ENCODE measurements at regions not wholly inside any gene's neighbourhood (a gene's known extent, or its start where the extent isn't known, plus 50 kb on each side); places are given as distances from the start of the nearest gene placed in this dataset.

DNA sequence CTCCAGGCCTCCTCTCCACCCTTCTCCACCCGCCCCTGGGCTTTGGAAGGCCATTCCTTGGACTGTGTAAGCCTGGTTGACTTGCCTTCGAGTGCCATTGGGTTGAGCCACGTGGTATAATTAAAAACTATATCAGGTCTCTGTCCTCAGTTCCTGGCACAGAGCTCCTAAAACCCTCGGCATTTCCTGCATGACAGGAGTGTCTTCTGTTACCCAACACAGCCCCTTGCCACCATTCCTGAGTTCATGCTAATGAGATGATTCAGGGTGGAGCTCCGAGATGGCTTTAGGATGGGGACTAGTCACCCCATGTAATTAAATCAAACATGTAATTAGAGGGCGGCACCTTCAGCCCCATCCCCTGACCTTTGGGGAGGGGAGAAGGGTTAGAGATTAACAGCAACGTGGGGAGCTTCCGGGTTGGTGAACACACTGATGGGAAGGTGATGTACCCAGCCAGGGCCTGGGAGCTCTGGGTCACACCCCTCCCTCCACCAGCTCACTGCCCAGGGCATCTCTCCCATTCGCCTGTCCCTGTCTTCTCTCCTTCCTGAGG lies 256.4 kb downstream of the FAM43A start:
- TF ChIP-seq, protein P1, sequence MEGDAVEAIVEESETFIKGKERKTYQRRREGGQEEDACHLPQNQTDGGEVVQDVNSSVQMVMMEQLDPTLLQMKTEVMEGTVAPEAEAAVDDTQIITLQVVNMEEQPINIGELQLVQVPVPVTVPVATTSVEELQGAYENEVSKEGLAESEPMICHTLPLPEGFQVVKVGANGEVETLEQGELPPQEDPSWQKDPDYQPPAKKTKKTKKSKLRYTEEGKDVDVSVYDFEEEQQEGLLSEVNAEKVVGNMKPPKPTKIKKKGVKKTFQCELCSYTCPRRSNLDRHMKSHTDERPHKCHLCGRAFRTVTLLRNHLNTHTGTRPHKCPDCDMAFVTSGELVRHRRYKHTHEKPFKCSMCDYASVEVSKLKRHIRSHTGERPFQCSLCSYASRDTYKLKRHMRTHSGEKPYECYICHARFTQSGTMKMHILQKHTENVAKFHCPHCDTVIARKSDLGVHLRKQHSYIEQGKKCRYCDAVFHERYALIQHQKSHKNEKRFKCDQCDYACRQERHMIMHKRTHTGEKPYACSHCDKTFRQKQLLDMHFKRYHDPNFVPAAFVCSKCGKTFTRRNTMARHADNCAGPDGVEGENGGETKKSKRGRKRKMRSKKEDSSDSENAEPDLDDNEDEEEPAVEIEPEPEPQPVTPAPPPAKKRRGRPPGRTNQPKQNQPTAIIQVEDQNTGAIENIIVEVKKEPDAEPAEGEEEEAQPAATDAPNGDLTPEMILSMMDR (IDR thresholded peaks at IDR 0.05; ENCODE audit: borderline replicate concordance, extremely low read depth, low read length, poor library complexity, severe bottlenecking) = no peak
- no peak for TF ChIP-seq EZH2 (IDR thresholded peaks at IDR 0.05; ENCODE audit: borderline replicate concordance, low read depth, low read length, severe bottlenecking)
